GM10248 (cell line): ENCODE measurements at regions not wholly inside any gene's neighbourhood (a gene's known extent, or its start where the extent isn't known, plus 50 kb on each side); places are given as distances from the start of the nearest gene placed in this dataset.

ENCODE experiments used
- CTCF ChIA-PET: fragments of 300-600 bp; sonication (Branson Sonifier 250); formaldehyde crosslinking; extraction: SDS; loops from one replicate; lab custom pipeline; 2021; ENCODE audit warnings: antibody characterized with exemption; lab: Yijun Ruan, JAX
- POLR2A ChIA-PET: fragments of 350-650 bp; sonication (Branson Sonifier 250); formaldehyde crosslinking; extraction: SDS; loops from one replicate; lab custom pipeline; 2020; ENCODE audit warnings: antibody characterized with exemption; lab: Yijun Ruan, JAX
- DNase-seq: peaks from one replicate; pipeline ENCODE4 v3.0.0; 2012; ENCODE audit errors: extremely low spot score
- TF ChIP-seq, protein P1 (sequence below): IDR thresholded peaks from 2 replicates; pipeline ENCODE4 v1.5.1; 2012; ENCODE audit warnings: mild to moderate bottlenecking, low read depth; ENCODE audit errors: extremely low read depth, missing control alignments, control extremely low read depth

DNA sequence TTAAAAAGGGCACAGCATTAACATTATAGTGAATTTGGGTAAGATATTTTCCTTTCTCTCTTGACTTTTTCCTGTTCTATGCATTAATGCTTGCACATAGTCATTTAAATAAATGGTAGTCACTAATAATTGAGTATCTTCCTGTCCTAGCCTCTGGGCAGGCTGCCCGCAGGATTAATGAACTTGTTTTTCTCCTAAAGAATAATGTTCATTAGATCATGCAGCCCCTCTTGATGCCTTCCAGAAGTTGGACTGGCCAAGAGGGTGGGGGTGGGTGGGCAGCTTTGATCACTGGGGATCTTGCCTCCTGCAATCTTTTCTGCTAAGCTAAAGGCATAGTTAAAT lies 514.5 kb upstream of the CDH2 start:
- TF ChIP-seq, protein P1, sequence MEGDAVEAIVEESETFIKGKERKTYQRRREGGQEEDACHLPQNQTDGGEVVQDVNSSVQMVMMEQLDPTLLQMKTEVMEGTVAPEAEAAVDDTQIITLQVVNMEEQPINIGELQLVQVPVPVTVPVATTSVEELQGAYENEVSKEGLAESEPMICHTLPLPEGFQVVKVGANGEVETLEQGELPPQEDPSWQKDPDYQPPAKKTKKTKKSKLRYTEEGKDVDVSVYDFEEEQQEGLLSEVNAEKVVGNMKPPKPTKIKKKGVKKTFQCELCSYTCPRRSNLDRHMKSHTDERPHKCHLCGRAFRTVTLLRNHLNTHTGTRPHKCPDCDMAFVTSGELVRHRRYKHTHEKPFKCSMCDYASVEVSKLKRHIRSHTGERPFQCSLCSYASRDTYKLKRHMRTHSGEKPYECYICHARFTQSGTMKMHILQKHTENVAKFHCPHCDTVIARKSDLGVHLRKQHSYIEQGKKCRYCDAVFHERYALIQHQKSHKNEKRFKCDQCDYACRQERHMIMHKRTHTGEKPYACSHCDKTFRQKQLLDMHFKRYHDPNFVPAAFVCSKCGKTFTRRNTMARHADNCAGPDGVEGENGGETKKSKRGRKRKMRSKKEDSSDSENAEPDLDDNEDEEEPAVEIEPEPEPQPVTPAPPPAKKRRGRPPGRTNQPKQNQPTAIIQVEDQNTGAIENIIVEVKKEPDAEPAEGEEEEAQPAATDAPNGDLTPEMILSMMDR = no peak
- no peak for DNase-seq
- CTCF ChIA-PET = interaction anchor here (1.4 kb wide), 1 partner anchor 8 kb away, joined by 4 read pairs; no protein-coding TSS in a partner anchor
- POLR2A ChIA-PET = no interaction called here

GRCh38 chr18:28690836-28691495 lies 514.0 kb upstream of the CDH2 start:
- DNase-seq = no peak
- POLR2A ChIA-PET = no interaction called here
- CTCF ChIA-PET = no interaction called here
- TF ChIP-seq, protein P1 = no peak

DNA sequence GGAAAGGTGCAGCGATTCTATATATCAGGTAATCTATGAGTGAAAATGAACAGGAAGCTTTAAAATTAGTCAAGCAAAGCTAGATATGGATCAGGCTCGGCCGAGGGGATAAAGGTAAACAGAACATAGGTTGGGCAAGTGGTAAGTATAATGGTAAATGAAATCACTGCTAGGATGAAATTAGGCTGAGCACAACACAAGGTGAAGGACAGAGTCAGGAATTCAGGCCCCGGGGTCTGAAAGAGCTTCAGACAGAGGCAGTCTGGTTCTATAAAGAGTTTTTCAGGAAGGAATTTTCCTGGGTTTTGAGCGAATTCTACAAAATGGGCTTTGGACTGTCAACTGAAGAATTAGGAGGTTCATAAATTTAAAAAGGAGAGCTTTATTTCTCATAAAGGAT lies 513.2 kb upstream of the CDH2 start:
- DNase-seq = no peak
- POLR2A ChIA-PET = no interaction called here
- TF ChIP-seq, protein P1 = no peak
- CTCF ChIA-PET = interaction anchor here (1.1 kb wide), 1 partner anchor 12 kb away, joined by 3 read pairs; no protein-coding TSS in a partner anchor

DNA sequence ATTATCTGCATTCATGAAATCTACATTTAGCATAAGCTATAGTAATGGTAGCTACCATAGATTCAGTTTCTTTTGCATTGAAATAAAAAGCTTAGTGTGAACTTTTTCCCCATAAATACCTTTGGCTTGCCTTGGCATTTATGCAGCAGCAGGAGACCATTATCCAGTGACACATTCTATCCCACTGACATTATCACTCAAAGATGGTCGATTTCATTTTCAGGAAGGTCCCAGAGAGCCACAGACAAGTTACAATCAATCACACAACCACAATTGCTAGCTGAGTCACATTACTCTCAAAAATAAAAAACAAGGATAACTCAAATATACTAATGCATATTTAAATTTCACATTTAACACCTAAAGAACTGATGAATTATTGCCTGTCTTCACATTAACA lies 512.7 kb upstream of the CDH2 start:
- no peak for DNase-seq
- TF ChIP-seq, protein P1 = no peak
- CTCF ChIA-PET = interaction anchor here (1.1 kb wide), 1 partner anchor 11 kb away, joined by 3 read pairs; no protein-coding TSS in a partner anchor
- POLR2A ChIA-PET = no interaction called here

- no peak for DNase-seq
- TF ChIP-seq, protein P1 = no peak
- CTCF ChIA-PET = no interaction called here
- POLR2A ChIA-PET = no interaction called here
Measured at GRCh38 chr18:28684746-28685355, 507.9 kb upstream of the CDH2 start.

- POLR2A ChIA-PET = no interaction called here
- no peak for DNase-seq
- TF ChIP-seq, protein P1 = no peak
- CTCF ChIA-PET = interaction anchor here (1.1 kb wide), 1 partner anchor 9 kb away, joined by 4 read pairs; no protein-coding TSS in a partner anchor
Measured at GRCh38 chr18:28682912-28683311, 506.0 kb upstream of the CDH2 start.
